K562 (cell line): ENCODE measurements at regions not wholly inside any gene's neighbourhood (a gene's known extent, or its start where the extent isn't known, plus 50 kb on each side); places are given as distances from the start of the nearest gene placed in this dataset.

Experiments
- ATAC-seq: fragments of 200-7000 bp; cut with Tn5 transposase; 3 replicates; pipeline ENCODE4 v1.9.1; 2020; ENCODE audit warnings: moderate library complexity
- BruUV-seq: library from RNA; stranded (reverse); fragments of 400-500 nt; replicated peaks from 2 replicates; lab custom pipeline; 2021; lab: Mats Ljungman, UMichigan
- CTCF ChIA-PET: fragments of 300-600 bp; formaldehyde crosslinking; extraction: SDS; loops from one replicate; lab custom pipeline; 2021; ENCODE audit warnings: low intra/inter-chr PET ratio; lab: Yijun Ruan, JAX
- POLR2A ChIA-PET: fragments of 300-600, 350-650 bp; sonication (Branson Sonifier 250); formaldehyde crosslinking; extraction: SDS; loops from one replicate; lab custom pipeline; 2021; ENCODE audit warnings: antibody characterized with exemption, inconsistent platforms; lab: Yijun Ruan, JAX
- DNase-seq, 4 experiments: peaks; one replicate each; pipeline versions ENCODE4 v3.0.0 to v3.0.0-alpha.2; 2011 to 2018; ENCODE audit warnings: low spot score in 3 of 4, mixed read lengths in 3 of 4; ENCODE audit errors: extremely low read depth in 1 of 4
- FAIRE-seq: peaks from 2 replicates; lab custom pipeline; 2011; peaks lifted over from hg19 to GRCh38; lab: Jason Lieb, UNC
- H2AFZ ChIP-seq: 2 replicates; pipeline ENCODE4 v1.6.0; 2011; ENCODE audit warnings: low read depth, low read length, control low read depth, inconsistent platforms
- H3K27ac ChIP-seq: fragments of 200-600 bp; 3 replicates; pipeline ENCODE4 v1.8.0; 2011; ENCODE audit warnings: low read depth, mild to moderate bottlenecking, control low read depth, inconsistent platforms, low read length, moderate library complexity, mixed read lengths; ENCODE audit errors: extremely low read depth
- H3K27me3 ChIP-seq, 2 experiments: fragments of 300-600 bp in 1 of 2; 2 replicates in 1 of 2; 3 replicates in 1 of 2; pipeline versions ENCODE4 v1.6.0 to v1.8.0; 2011; ENCODE audit warnings: inconsistent platforms in 2 of 2, low read length in 2 of 2, mild to moderate bottlenecking in 1 of 2, mixed read lengths in 1 of 2, moderate library complexity in 1 of 2; ENCODE audit not compliant: control insufficient read depth in 2 of 2, insufficient read depth in 2 of 2
- H3K36me3 ChIP-seq: fragments of 300-600 bp; 3 replicates; pipeline ENCODE4 v1.8.0; 2011; ENCODE audit warnings: mild to moderate bottlenecking, low read length, inconsistent platforms; ENCODE audit not compliant: control insufficient read depth, insufficient read depth
- H3K4me1 ChIP-seq, 2 experiments: fragments of 200-600 bp in 1 of 2; replicated peaks in 1 of 2; 2 replicates in 1 of 2; 3 replicates in 1 of 2; pipeline versions ENCODE4 v1.5.1 to v1.8.0; 2011; ENCODE audit warnings: inconsistent platforms in 2 of 2, low read length in 2 of 2, mild to moderate bottlenecking in 1 of 2, mixed read lengths in 1 of 2, moderate library complexity in 1 of 2; ENCODE audit not compliant: control insufficient read depth in 2 of 2, insufficient read depth in 2 of 2
- H3K4me2 ChIP-seq: 2 replicates; pipeline ENCODE4 v1.6.1; 2011; ENCODE audit warnings: low read length, control low read depth, inconsistent platforms, mixed read lengths; ENCODE audit not compliant: insufficient read depth
- H3K4me3 ChIP-seq: fragments of 200-600 bp; sonication (generic), shearing (Covaris generic); 2 replicates; pipeline ENCODE4 v1.5.1; 2016; ENCODE audit warnings: control low read depth, inconsistent platforms
- H3K79me2 ChIP-seq: fragments of 200-600 bp; 3 replicates; pipeline ENCODE4 v1.8.0; 2011; ENCODE audit warnings: low read length, inconsistent platforms; ENCODE audit not compliant: control insufficient read depth, insufficient read depth
- H3K9ac ChIP-seq, 2 experiments: 2 replicates each; pipeline versions ENCODE4 v1.6.0 to v1.6.1; 2011; ENCODE audit warnings: low read depth in 2 of 2, low read length in 2 of 2, control low read depth in 1 of 2, inconsistent platforms in 1 of 2, mild to moderate bottlenecking in 1 of 2, mixed read lengths in 1 of 2; ENCODE audit not compliant: insufficient read depth in 1 of 2
- H3K9me1 ChIP-seq: one replicate; pipeline ENCODE4 v1.6.0; 2011; ENCODE audit warnings: inconsistent platforms, mild to moderate bottlenecking, low read length, moderate library complexity; ENCODE audit not compliant: control insufficient read depth, insufficient read depth
- H3K9me3 ChIP-seq: replicated peaks from 2 replicates; pipeline ENCODE4 v1.5.1; 2011; ENCODE audit warnings: low read depth, low read length, inconsistent platforms; ENCODE audit not compliant: control insufficient read depth, insufficient read depth
- H4K20me1 ChIP-seq: replicated peaks from 2 replicates; pipeline ENCODE4 v1.6.1; 2011; ENCODE audit warnings: low read length, inconsistent platforms, mixed read lengths; ENCODE audit not compliant: control insufficient read depth, insufficient read depth
- CHCHD3 ChIP-seq: fragments of 250-450 bp; sonication (Bioruptor Pico); IDR thresholded peaks from 2 replicates; pipeline ENCODE4 v2.1.2; 2022; ENCODE audit warnings: mild to moderate bottlenecking
- FOS ChIP-seq: IDR thresholded peaks from 3 replicates; pipeline ENCODE4 v1.6.1; 2011; ENCODE audit not compliant: insufficient read length; ENCODE audit errors: extremely low read depth
- GABPA ChIP-seq: fragments of 200-800 bp; sonication (Bioruptor generic); conservative IDR thresholded peaks from 2 replicates; pipeline ENCODE4 v1.6.1; 2016; ENCODE audit warnings: low read depth, missing genetic modification characterization, missing compliant biosample characterization
- KDM1A ChIP-seq, 2 experiments: fragments of 450-650 bp; IDR thresholded peaks; 2 replicates each; pipeline ENCODE4 v1.6.1; 2016; ENCODE audit warnings: mild to moderate bottlenecking in 2 of 2
- SREBF2 ChIP-seq: sonication (generic); formaldehyde crosslinking; IDR thresholded peaks from 2 replicates; pipeline ENCODE4 v1.4.0; 2020; ENCODE audit warnings: mild to moderate bottlenecking, missing genetic modification reagents
- XRCC5 ChIP-seq: fragments of 200-400 bp; formaldehyde crosslinking; IDR thresholded peaks from 2 replicates; pipeline ENCODE4 v1.6.1; 2017; ENCODE audit warnings: low read depth, mild to moderate bottlenecking, low read length
- ZKSCAN3 ChIP-seq: fragments of 250-450 bp; sonication (Bioruptor Pico); IDR thresholded peaks from 2 replicates; pipeline ENCODE4 v1.4.0; 2020
- ZNF175 ChIP-seq: fragments of 200-800 bp; sonication (Bioruptor generic); IDR thresholded peaks from 2 replicates; pipeline ENCODE4 v1.6.1; 2016; ENCODE audit warnings: low read depth, mild to moderate bottlenecking, missing genetic modification characterization, missing compliant biosample characterization
- ZNF232 ChIP-seq: sonication (generic); formaldehyde crosslinking; IDR thresholded peaks from 2 replicates; pipeline ENCODE4 v1.8.0; 2022; ENCODE audit warnings: mild to moderate bottlenecking, missing genetic modification reagents
- WGBS: fragments of 100-300 bp; shearing (Covaris generic); methylation state at CpG from one replicate; pipeline ENCODE4 v1.1.6; 2016; ENCODE audit warnings: low coverage, mixed read lengths; ENCODE audit not compliant: insufficient coverage; ENCODE audit errors: missing lambda C conversion rate; 5-methylcytosine and 5-hydroxymethylcytosine counted together
- in situ Hi-C: fragments of 300-500 bp; cut with MboI; formaldehyde crosslinking; loops from 4 replicates; pipeline ENCODE4 v1.15.0; 2018; ENCODE audit warnings: inconsistent platforms, mixed read lengths
- intact Hi-C: fragments of 100-400 bp; cut with micrococcal nuclease; formaldehyde crosslinking; loops from 2 replicates; pipeline ENCODE4 v1.14.2; 2022
- TF ChIP-seq, protein P1 (sequence below), 2 experiments: fragments of 450-650 bp; IDR thresholded peaks; 2 replicates each; pipeline ENCODE4 v1.6.1; 2018; ENCODE audit warnings: mild to moderate bottlenecking in 2 of 2, low read depth in 1 of 2; ENCODE audit not compliant: partially characterized antibody in 2 of 2
- TF ChIP-seq, protein P2 (sequence below): sonication (generic); formaldehyde crosslinking; IDR thresholded peaks from 2 replicates; pipeline ENCODE4 v1.8.1; 2023; ENCODE audit warnings: mild to moderate bottlenecking, missing genetic modification reagents
- TF ChIP-seq, protein P3 (sequence below): fragments of 450-650 bp; conservative IDR thresholded peaks from 2 replicates; pipeline ENCODE4 v1.6.1; 2016; ENCODE audit warnings: missing genetic modification characterization, low read depth, mild to moderate bottlenecking, missing compliant biosample characterization, moderate library complexity

DNA sequence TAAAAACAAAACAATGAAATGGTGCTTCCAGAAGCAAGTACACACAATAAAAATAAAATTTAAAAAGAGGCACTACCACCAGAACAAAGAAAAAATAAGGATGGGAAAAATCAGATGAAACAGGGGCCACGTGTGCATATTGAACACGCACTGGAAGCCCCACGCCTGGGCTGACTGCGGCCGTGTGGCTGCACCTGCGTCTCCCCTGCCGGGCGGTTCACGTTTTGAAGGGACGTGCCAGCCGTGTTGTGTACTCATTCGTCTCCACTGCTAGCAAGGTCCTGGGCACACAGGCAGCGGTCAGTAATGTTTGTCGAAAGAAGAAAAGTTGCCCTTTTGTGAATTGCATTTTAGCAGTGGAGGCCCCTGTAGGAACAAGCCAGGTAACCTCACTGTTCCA, 255.9 kb upstream of the RNF32 start (continued):
- TF ChIP-seq, protein P1, sequence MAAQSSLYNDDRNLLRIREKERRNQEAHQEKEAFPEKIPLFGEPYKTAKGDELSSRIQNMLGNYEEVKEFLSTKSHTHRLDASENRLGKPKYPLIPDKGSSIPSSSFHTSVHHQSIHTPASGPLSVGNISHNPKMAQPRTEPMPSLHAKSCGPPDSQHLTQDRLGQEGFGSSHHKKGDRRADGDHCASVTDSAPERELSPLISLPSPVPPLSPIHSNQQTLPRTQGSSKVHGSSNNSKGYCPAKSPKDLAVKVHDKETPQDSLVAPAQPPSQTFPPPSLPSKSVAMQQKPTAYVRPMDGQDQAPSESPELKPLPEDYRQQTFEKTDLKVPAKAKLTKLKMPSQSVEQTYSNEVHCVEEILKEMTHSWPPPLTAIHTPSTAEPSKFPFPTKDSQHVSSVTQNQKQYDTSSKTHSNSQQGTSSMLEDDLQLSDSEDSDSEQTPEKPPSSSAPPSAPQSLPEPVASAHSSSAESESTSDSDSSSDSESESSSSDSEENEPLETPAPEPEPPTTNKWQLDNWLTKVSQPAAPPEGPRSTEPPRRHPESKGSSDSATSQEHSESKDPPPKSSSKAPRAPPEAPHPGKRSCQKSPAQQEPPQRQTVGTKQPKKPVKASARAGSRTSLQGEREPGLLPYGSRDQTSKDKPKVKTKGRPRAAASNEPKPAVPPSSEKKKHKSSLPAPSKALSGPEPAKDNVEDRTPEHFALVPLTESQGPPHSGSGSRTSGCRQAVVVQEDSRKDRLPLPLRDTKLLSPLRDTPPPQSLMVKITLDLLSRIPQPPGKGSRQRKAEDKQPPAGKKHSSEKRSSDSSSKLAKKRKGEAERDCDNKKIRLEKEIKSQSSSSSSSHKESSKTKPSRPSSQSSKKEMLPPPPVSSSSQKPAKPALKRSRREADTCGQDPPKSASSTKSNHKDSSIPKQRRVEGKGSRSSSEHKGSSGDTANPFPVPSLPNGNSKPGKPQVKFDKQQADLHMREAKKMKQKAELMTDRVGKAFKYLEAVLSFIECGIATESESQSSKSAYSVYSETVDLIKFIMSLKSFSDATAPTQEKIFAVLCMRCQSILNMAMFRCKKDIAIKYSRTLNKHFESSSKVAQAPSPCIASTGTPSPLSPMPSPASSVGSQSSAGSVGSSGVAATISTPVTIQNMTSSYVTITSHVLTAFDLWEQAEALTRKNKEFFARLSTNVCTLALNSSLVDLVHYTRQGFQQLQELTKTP (IDR thresholded peaks at IDR 0.05; ENCODE audit: low read depth in 1 of 2, partially characterized antibody in 2 of 2): no peak
- TF ChIP-seq ZKSCAN3: no peak

DNA sequence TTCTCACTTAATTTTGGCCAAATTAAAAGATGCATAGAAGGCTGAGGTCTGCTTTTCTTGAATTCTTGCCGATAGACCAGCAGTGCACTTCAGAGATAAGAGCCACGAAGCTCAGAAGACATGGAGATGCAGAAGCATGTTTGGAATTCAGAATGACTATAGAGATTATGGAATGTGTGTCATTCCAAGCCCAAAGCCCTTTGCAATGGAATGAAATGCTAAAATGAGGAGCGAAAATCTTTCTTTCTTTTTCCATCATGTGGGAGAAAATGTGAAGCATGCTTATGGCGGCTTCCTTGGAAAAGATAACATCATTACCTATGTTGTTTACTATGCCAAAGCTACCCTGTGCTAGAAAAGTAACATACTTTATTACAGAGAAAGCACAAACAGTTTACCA, 257.0 kb upstream of the RNF32 start:
- FAIRE-seq: no peak
- intact Hi-C loops: no loop called here
- peaks cover 10% of the 10 kb centered on the region; the same call in 1 of the 2 replicates for H4K20me1 ChIP-seq
- no peak for ATAC-seq
- H3K27ac ChIP-seq: no peak overlapping the region
- DNase-seq: no peak
- no TSS peak for BruUV-seq
- no peak overlapping the region for H3K4me3 ChIP-seq
- no peaks in the 10 kb centered on the region for H3K9me1 ChIP-seq
- 0% methylated on average over 4 of the region's 4 CpGs for WGBS
- no peak overlapping the region for H3K9ac ChIP-seq
- TF ChIP-seq ZNF232 (no peak), KDM1A (IDR thresholded peaks at IDR 0.05) (no peak), GABPA (tag) (no peak), CHCHD3 (CRISPR knock-in tag) (no peak), XRCC5 (no peak), ZNF175 (no peak), FOS (no peak), SREBF2 (CRISPR knock-in tag) (no peak)
- TF ChIP-seq, protein P2, sequence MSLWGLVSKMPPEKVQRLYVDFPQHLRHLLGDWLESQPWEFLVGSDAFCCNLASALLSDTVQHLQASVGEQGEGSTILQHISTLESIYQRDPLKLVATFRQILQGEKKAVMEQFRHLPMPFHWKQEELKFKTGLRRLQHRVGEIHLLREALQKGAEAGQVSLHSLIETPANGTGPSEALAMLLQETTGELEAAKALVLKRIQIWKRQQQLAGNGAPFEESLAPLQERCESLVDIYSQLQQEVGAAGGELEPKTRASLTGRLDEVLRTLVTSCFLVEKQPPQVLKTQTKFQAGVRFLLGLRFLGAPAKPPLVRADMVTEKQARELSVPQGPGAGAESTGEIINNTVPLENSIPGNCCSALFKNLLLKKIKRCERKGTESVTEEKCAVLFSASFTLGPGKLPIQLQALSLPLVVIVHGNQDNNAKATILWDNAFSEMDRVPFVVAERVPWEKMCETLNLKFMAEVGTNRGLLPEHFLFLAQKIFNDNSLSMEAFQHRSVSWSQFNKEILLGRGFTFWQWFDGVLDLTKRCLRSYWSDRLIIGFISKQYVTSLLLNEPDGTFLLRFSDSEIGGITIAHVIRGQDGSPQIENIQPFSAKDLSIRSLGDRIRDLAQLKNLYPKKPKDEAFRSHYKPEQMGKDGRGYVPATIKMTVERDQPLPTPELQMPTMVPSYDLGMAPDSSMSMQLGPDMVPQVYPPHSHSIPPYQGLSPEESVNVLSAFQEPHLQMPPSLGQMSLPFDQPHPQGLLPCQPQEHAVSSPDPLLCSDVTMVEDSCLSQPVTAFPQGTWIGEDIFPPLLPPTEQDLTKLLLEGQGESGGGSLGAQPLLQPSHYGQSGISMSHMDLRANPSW (CRISPR knock-in tag): no peak
- TF ChIP-seq, protein P3, sequence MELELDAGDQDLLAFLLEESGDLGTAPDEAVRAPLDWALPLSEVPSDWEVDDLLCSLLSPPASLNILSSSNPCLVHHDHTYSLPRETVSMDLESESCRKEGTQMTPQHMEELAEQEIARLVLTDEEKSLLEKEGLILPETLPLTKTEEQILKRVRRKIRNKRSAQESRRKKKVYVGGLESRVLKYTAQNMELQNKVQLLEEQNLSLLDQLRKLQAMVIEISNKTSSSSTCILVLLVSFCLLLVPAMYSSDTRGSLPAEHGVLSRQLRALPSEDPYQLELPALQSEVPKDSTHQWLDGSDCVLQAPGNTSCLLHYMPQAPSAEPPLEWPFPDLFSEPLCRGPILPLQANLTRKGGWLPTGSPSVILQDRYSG (tag): no peak
- peaks cover 36 to 72% of the 10 kb centered on the region in 2 experiments for H3K27me3 ChIP-seq
- no peaks in the 10 kb centered on the region for H3K4me1 ChIP-seq
- no peak overlapping the region for H2AFZ ChIP-seq
- in situ Hi-C loops: no loop called here
- no peak overlapping the region for H3K4me2 ChIP-seq
- no peaks in the 10 kb centered on the region for H3K79me2 ChIP-seq
- H3K36me3 ChIP-seq: no peaks in the 10 kb centered on the region
- no peaks in the 10 kb centered on the region for H3K9me3 ChIP-seq
- ChIA-PET CTCF (interaction anchor here (0.5 kb wide), 1 partner anchor 277 kb away, joined by 3 read pairs; no protein-coding TSS in a partner anchor), POLR2A (no interaction called here)
